ENCODE measurements at regions not wholly inside any gene's neighbourhood (a gene's known extent, or its start where the extent isn't known, plus 50 kb on each side); places are given as distances from the start of the nearest gene placed in this dataset.

- Mint-ChIP-seq H3K27me3 (ENCODE audit: insufficient read depth, low read depth, poor library complexity) (peaks cover 9% of the 10 kb centered on the region), H3K9me3 (peaks cover 8% of the 10 kb centered on the region; the same call in 2 of the 3 replicates), H3K4me1 (no peaks in the 10 kb centered on the region), H3K4me3 (no peak overlapping the region), H3K36me3 (ENCODE audit: low read depth) (no peaks in the 10 kb centered on the region), H3K27ac (no peak overlapping the region)
- Histone ChIP-seq H3K4me2 (no peak overlapping the region), H3K36me3 (ENCODE audit: insufficient read depth) (no peaks in the 10 kb centered on the region; the same call in 1 of the 2 replicates), H4K20me1 (replicated peaks; ENCODE audit: insufficient read depth) (no peaks in the 10 kb centered on the region), H3F3A (replicated peaks; ENCODE audit: low read depth) (no peaks in the 10 kb centered on the region), H3K79me2 (replicated peaks; ENCODE audit: insufficient read depth) (no peaks in the 10 kb centered on the region), H3K4me1 (ENCODE audit: insufficient read depth) (no peaks in the 10 kb centered on the region), H3K4me3 (no peak overlapping the region), H2AFZ (no peak overlapping the region), H3K27me3 (ENCODE audit: insufficient read depth) (no peaks in the 10 kb centered on the region), H3K9me2 (ENCODE audit: insufficient read depth) (no peaks in the 10 kb centered on the region; the same call in 1 of the 2 replicates), H3K27ac (ENCODE audit: low read depth) (no peak overlapping the region)
- no peak for TF ChIP-seq REST (IDR thresholded peaks at IDR 0.05; ENCODE audit: unreplicated experiment)
- DNase-seq (ENCODE audit: low spot score) (no peak), ATAC-seq (no peak)
Measured at GRCh38 chr20:39676241-39676640, 714.1 kb downstream of the DHX35 start.

GRCh38 chr20:39674842-39675241 lies 712.7 kb downstream of the DHX35 start:
- H3F3A ChIP-seq (replicated peaks; ENCODE audit: low read depth), result no peaks in the 10 kb centered on the region
- H3K4me2 ChIP-seq, result no peak overlapping the region
- H2AFZ ChIP-seq, result no peak overlapping the region
- DNase-seq (ENCODE audit: low spot score) (no peak), ATAC-seq (no peak)
- Mint-ChIP-seq H3K36me3 (ENCODE audit: low read depth) (no peaks in the 10 kb centered on the region), H3K4me3 (no peak overlapping the region), H3K27me3 (ENCODE audit: insufficient read depth, low read depth, poor library complexity) (peaks cover 4% of the 10 kb centered on the region), H3K4me1 (no peaks in the 10 kb centered on the region), H3K9me3 (peaks cover 8% of the 10 kb centered on the region; the same call in 2 of the 3 replicates), H3K27ac (no peak overlapping the region)
- no peaks in the 10 kb centered on the region; the same call in 1 of the 2 replicates for H3K36me3 ChIP-seq (ENCODE audit: insufficient read depth)
- no peak overlapping the region for H3K27ac ChIP-seq (ENCODE audit: low read depth)
- H3K4me3 ChIP-seq, result no peak overlapping the region
- H3K4me1 ChIP-seq (ENCODE audit: insufficient read depth), result no peaks in the 10 kb centered on the region
- H3K27me3 ChIP-seq (ENCODE audit: insufficient read depth), result no peaks in the 10 kb centered on the region
- no peaks in the 10 kb centered on the region for H3K79me2 ChIP-seq (replicated peaks; ENCODE audit: insufficient read depth)
- no peaks in the 10 kb centered on the region for H4K20me1 ChIP-seq (replicated peaks; ENCODE audit: insufficient read depth)
- no peaks in the 10 kb centered on the region; the same call in 1 of the 2 replicates for H3K9me2 ChIP-seq (ENCODE audit: insufficient read depth)
- TF ChIP-seq ETS1 (IDR thresholded peaks at IDR 0.05) (no peak), STAT1 (IDR thresholded peaks at IDR 0.05; ENCODE audit: unreplicated experiment) (no peak), ZNF462 (CRISPR knock-in tag; IDR thresholded peaks at IDR 0.05) (no peak), ZNF331 (CRISPR knock-in tag; IDR thresholded peaks at IDR 0.05; ENCODE audit: low read depth) (no peak), EZH2 (IDR thresholded peaks at IDR 0.05; ENCODE audit: low read depth, unreplicated experiment) (no peak), CTCF (conservative IDR thresholded peaks at IDR 0.05; ENCODE audit: low read depth in 2 of 2) (no peak), ZNF114 (CRISPR knock-in tag; IDR thresholded peaks at IDR 0.05) (no peak), JUNB (IDR thresholded peaks at IDR 0.05; ENCODE audit: unreplicated experiment) (no peak), CREB1 (CRISPR knock-in tag; IDR thresholded peaks at IDR 0.05; ENCODE audit: low read depth) (no peak)
